ENCODE measurements at regions not wholly inside any gene's neighbourhood (a gene's known extent, or its start where the extent isn't known, plus 50 kb on each side); places are given as distances from the start of the nearest gene placed in this dataset.

DNA sequence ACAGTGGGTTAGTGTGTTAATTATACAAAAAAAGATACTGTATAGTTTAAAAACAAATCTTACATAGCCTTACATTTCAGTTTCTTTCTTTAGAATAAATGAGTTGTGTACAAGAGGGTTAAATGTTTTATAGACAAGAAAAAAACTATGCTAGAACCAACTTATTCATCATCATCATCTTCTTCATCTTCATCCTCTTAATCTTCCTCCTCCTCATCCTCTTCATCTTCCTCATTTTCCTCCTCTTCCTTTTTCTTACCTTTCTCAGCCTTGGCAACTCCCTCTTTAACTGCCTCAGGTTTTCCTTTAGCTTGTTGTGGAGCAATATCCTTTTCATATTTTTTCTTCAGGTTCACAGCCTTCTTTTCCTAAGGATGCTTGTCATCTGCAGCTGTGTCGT lies 53.7 kb downstream of the RPS12 start:
- DNase-seq, result no peak

DNA sequence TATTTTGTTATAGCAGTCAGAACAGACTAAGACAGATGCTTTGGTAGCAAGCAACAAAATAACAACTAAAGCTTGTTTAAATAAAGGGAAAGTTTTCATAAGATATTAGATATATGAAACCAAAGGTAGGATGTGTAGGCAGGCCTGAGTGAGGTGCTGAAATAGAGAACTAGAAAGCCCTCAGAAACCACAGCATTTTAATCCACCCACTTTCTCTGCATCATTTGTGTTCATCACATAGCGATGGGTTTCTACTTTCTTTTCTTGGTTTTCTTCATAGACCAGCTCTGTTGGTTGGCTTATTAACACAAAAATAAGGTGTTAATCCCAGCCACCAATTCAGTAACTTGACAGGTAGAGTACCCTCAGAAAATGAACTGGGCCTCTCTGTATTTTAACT lies 58.6 kb downstream of the RPS12 start:
- DNase-seq, result no peak

DNA sequence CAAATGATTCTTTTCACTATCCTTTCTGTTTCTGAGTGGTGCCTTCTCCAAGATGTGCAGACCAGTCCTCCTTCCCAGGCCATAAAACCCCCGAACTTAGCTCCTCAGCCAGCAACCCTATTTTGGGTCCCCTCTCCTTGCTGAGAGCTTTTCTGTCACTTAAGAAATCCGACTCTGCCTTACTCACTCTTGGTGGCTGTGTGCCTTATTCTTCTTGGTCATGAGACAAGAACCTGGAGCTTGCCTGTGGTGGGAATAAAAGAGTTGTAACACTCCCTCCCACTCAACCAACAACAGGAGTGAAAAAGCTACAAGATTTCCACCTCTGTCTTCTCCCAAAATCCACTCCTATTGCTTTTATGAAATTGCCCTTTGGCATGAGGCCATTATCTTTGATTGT lies 62.6 kb downstream of the RPS12 start:
- no peak for DNase-seq

DNA sequence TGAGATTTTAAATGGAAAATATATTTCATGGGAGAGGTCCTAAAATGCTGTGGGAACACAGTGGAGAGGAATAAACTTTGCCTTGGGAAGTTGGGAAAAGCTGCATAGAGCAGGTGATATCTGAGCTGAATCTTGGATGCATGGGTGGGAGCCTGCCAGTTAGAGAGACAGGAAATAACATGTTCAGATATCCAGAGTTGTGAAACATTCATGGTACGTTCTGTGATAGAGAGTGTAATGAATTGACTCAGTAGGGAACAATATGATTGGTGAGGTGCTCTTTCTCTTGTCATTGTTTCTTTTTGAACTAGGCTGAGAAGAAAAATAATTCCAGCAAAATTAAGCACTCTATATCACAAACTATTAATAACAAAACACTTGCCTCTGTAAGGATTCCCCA lies 72.8 kb downstream of the RPS12 start:
- DNase-seq, result no peak

DNA sequence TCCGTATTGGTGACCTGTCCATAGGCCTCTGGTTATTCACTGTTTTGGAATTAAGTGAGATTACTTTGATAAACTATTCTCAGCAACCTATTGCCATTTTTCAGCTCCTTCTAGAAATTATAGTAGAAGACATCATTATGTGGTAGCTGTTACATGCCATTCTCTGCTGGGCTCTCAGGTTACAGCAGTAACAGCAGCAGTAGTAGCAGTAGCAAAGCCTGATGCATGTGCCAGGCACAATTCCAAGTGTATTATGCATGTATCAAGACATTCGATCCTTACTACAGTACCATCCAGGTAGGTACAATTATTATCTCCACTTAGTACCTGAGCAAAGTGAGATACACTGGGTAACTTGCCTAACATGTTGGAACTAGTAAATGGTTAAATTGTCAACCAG lies 74.3 kb downstream of the RPS12 start:
- DNase-seq, result no peak

DNA sequence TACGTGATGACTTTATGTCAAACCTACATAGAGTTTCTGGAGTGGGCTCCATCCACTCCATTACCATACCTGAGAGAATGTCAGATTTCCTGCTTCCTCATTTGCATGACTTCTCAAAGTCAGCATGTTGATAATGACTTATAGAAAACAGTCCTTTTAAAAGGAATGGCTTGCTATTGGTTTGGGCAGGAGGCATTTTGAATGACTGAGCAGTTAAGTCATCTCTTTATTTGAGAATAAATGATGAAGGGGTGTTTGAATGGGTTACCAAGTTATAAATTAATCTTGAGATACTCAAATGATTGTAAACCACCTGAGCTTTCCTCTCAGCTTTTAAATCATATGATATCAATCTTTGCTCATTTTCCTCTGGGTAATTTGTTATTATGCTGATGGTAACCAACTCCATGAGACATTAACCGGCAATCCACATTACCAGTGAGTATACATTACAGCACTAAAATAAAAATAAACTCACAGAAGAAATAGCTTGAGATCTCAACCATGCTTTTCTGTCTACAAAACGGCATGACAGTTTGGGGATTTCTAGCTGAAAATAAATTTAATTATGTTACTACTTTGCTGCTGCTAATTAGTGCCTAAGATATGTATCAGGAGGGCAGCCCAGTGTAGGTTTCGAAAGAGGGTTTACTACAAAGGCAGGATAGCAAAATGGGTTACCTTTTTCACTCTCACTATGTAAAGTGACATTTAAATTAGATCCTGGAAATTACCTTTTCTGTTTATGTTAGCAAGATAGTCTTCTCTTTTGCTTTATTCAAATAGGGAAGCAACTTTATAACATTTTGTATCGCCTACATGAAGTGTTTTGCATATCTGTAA lies 78.8 kb downstream of the RPS12 start:
- no peak for DNase-seq

DNA sequence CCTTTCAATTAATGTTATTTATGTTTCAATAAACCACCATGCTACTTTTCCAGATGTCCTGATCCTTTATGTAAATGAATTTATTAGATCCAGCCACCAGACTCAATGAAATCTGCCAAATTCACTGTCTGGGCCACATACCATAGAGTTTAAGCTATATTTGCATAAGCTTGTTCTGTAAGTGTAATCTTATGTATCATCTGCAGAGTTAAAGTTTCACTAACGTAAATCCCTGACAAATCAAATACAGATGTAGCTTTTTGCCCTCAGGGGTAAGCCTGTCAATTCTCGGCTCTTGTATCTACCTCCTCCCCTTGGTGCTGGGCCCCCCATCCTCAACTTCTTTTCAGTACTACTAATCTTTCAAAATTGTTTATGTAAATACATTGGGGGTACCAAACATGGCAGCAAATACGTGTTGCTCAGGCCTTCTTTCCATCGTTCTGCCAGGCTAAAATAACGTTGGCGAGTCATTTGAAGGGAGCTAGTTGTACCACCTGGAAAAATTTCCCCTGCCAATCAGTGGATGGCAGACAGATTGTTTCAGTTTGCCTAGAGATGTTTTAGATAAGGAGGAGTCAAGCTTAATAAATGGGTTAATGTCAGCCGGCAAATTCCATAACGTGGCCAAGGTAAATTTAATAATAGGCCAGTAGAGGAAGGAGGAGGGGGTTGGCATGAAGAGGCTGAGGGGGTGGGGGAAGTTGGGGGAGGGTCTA lies 79.6 kb downstream of the RPS12 start:
- DNase-seq, result no peak

DNA sequence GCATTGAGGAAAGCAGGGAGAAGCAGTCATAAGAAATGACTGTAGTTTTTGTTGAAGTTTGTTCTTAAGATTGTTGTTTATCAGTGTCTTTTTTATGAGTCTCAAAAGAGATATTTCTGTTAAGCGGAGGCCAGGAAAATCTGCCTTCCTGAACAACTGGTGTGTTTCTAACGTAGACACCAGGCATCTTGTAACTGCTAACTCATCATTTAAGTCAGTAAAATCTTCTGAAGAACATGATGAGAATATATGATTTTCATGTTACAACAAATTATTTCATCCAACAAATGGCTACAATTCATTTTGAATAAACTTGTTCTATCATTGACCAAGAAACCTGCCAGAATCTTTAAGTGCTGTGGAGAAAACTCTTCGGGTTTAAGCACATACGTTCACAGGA lies 84.0 kb downstream of the RPS12 start:
- no peak for DNase-seq

DNA sequence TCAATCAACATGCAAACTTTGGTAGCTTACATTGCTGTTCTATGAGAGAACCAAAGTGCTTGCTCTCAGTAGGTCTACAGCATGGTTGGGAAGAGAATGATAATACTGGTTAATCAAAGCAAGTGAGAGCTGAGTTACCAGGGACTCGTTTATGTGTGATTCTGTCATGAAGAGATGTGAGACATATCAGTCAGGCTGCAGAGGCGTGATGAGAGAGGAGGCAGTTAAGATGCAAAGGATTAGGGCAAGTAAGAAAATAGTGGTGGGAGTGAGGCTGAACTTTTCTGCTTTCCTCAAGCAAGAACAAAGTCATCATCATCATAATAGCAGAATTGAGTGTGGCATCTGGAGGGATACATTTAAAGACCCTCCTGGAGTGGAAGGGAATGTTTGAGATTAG lies 86.5 kb downstream of the RPS12 start:
- DNase-seq, result no peak

DNA sequence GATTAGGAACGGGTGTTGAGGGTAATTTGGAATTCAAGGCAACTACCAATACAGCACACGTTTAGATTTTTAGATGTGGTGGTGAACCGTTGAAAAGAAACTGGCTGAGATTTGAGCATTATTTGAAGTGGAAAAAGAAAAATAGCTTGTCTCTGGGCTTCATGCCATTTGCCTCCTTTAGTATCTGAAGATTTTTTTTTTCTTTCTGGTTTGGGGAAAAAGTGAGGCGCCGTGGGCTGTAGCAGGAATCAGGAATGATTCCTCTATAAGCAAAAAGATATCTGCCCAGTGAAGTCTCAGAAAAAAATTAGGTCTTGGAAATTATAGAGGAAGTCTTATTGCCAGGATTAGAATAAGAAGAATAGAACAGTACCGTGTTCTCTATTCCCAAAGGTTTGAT lies 88.5 kb downstream of the RPS12 start:
- DNase-seq, result no peak

DNA sequence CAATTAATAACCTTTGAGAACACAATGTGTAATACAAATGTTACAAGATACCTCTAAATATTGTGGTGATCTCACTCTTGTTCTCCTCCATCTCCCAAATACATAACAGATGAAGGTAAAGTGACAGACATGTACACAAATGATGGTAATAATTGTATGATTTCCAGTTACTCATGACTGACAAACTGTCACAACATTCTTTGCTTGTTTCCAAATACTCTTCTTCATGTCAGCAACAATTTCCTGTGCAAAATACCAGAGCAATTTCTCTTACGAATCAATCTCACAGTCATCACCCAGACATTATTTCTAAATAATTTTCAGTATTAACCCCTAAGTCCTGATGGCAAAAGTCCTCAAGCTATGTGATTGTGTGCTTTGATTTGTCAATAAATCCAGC lies 92.9 kb downstream of the RPS12 start:
- no peak for DNase-seq

DNA sequence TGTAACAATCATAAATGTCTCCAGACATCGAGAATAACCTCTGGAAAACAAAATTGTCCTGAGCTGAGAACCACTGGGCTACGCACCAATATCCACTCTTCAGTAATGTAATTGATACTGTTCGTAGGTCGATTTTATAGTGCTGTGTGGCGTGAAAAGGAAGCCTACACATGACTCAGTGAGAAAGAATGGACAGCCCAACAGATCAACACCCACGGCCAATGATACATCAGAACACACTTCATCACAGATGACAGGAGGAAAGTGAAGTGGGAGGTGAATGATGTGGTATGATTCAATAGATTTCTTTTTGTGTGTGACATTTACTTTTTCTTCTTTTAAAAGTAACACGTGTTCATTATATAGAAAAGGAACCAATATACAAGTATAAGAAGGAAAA lies 93.5 kb downstream of the RPS12 start:
- DNase-seq, result no peak

DNA sequence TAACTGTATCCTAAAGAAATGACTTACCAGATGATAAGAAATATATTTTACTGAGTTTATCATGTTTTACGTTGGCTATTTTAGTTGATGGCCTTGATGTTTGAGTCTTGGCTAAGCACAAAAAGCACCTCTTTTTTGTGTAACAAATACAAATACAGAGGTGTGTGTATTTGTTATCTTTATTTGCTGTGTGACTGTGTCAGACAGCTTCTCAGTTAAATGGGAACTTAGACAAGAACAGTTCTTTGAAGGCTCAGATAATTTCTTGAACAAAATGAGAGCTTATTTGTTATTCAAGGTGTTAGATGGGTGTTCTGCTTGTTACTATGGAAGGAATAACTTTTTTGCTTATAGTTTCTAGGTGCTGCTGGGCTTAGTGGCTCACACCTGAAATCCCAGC lies 95.4 kb downstream of the RPS12 start:
- no peak for DNase-seq

DNA sequence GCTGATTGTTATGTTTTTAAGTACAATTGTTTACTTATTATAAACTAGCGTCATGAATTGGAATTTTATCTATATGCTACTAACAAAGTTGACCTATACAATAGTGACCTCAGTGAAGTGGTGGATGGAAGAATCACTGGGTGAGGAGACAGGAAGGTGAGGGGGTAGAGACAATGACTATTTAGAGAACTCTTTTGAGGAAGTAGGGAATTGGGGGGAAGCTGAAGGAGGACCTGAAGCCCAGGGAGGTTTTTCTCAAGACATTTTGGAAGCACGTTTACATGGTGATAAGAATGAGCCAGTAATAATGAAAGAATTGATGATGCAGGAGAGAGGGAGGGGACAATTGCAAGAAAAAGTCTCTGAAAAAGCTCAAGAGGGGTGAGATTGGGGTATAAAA lies 96.4 kb downstream of the RPS12 start:
- no peak for DNase-seq

DNA sequence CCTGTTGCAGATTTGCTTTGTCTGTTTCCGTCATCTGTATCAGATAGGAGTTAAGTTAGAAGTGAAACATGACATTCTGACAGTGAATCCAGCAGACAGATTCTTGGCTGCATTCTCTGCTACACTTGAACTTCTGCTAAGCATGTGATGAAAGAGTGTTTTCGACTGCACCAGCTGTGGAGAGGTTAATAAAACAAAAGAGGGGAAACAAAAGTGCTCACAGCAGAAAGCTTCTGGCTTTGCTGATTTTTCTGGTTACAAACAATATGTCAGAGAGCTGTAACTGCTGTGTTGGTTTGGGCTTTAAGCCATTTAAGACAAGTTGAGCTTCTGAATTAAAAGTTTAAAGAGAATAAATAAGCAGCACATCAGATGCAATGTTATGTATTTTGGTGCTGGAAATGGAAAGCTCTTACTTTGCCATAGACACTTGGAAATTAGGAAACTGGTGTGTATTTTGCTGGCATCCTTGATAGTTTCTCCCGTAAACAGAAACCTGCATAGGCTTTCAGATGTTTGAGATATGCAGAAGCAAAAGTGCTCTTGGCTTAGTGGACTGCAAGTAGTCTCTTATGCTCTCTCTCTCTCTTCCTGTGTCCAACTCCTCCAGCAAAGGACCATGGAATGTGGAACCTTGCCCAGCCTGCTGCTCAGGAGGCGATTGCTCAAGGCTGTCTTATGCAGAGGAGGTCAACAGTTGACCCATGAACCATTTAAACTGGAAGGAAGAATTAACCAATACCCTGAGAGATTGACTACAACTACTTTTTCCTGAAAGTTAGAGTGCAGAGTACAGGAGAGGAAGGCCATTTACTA lies 104.9 kb downstream of the RPS12 start:
- DNase-seq, result no peak

DNA sequence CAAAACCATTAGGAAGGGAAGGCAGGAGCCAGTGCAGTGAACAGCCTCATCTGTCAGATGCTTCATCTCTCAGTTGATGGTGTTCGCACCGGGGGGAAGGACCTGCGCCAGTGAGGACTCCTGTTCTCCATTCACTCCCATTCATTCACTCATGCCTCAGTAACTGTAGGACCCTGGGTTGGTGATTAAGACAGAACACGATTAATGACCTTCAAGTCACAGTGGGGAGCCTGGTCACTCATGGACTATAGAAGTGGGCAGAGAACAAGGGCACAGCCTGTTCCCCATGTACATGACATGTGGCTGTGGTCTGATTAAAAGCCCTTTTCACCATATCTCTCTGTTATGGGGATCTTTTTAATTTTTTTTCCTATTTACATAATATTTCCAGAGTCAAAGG lies 113.3 kb downstream of the RPS12 start:
- no peak for DNase-seq

DNA sequence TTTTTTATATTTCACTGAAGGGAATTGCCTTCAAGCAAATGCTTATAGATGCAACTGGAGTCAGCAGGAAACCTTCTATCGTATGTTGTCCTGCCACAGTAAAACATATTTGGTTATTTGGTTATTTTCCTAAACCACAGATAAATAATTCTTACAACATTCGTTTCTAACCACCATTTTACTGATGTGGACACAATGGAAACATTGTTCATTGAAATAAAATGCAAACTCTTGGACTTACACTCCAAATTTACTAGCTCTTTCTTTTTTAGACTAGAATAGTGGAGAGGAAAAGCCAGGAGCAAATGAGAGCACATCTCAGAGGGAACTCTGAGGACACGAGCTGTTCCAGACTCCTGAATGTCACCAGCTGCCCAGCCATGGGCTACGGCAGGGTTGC lies 114.8 kb downstream of the RPS12 start:
- DNase-seq, result no peak

DNA sequence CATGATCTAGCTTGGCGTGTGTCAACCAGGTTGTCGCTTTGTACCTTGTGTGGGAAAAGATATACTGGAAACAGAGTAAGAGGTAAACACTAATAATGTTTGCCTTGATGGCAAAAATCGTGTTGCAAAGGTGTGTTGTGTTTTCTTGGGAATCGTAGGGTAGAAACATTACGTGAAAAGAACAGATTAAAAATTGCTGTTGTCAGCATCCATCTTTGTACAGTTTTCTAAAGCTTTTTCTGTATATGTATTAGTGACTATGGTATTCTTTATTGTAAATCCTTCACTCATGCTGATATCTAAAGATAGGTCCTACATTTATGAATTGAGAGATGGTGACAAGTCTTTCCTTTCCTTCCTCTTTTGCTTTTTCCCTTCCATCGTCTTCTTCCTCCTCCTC lies 116.9 kb downstream of the RPS12 start:
- no peak for DNase-seq

DNA sequence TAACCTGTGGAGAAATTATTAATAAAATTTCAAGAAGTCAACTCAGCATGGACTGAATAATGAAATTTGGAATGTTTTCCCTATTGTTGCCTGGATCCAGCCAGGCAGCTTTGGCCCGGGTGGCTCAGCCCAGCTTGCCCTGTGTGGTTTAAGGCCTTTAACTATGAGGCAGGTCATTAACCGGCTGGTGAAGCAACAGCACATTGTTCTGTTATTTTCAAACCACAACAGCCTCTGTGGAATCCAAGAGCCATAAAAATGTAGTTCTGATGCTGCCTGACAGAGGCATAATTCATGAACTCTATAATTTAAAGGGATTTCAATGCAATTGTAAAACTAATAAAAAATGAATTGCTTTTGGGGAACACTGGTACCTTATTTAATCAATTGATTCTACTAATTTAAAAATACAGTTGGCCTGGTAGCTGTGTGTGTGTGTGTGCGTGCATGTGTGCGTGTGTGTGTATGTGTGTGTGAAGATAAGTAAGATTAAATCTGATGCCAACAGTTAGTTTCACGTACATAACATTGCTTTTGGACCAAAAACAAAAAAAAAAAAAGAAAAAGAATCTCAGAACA lies 117.7 kb downstream of the RPS12 start:
- DNase-seq, result no peak

DNA sequence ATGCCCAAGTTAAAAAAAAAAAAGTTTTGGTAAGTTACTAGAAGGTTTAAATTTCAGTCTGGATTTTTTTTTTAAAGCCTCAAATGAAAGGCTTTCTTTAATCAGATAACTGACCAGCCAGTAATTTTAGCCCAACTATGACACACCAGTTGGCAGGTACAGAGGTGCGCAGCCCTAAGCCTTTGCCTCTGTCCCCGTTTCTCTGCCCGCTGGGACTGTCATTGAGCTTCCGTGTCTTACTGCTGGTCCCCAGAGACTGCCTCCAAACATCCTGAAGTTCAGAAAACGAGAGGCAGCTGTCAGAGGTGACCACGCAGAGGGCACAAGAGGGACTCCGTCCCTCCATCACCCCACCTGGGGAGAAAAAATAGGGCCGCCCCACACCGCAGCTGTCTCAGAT lies 118.2 kb downstream of the RPS12 start:
- DNase-seq, result no peak

DNA sequence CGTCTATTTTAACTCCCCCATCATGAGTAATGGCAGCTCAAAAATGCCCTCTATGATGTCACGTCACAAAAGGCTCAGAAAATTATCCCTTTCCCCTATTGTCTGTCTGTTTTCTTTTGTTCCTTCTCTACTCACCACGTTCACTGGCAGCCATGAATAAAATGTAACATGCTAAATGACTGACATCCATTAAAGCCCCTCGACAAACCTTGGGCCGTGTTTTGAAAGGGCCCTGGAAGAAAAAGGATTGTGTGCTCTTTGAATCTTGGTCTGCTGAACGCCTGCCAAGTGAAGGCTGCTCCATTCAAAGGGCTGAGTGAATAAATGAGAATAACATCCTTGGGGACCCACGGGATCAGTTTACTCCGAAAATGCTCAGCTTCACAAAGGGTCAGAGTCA lies 118.7 kb downstream of the RPS12 start:
- DNase-seq, result no peak

DNA sequence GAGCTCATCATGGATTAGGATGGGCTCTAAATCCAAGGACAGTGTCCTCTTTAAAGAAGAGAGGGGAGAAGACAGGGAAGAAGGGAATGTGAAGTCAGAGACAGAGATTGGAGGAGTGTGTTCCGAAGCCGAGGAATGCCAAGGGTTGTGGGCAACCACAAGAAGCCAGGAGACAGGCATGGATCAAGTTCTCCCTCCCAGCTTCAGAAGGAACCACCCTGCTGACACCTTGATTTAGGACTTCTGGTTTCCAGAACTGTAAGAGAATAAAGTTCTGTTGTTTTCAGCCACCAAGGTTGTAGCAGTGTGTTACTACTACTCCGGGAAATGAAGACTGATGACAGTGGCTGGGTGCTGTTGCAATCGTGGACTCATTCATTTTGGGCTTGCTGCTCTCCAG lies 120.1 kb downstream of the RPS12 start:
- no peak for DNase-seq

DNA sequence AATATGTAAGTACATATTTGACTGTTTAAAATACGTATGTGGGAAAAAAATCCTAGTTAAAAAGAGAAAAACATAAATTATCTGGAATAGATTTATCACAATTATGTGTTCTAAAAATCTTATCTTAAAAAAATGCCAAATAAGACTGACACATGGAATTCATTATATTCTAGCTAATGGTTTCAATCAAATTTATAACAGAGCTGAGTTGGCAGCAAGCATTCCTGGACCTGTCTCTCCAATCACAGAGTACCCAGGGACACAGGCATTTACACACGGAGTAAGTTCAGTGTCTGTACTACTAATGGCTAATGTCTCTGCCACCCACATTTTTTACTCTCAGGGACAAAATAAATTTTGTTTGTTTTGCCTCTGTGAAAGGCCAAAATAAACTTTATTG lies 122.3 kb downstream of the RPS12 start:
- no peak for DNase-seq

Measured in NCI-H1694 treated with DMSO at 0.1 percent for 48 hours (cell line).